H1 (cell line): ENCODE measurements at regions not wholly inside any gene's neighbourhood (a gene's known extent, or its start where the extent isn't known, plus 50 kb on each side); places are given as distances from the start of the nearest gene placed in this dataset.

Experiments
- CTCF ChIA-PET: fragments of 300-600 bp; sonication (Branson Sonifier 250); formaldehyde crosslinking; loops from one replicate; lab custom pipeline; 2021; ENCODE audit not compliant: partially characterized antibody; lab: Charles Lee
- POLR2A ChIA-PET: fragments of 300-600 bp; sonication (Branson Sonifier 250); formaldehyde crosslinking; loops from one replicate; lab custom pipeline; 2021; ENCODE audit warnings: inconsistent platforms; ENCODE audit not compliant: partially characterized antibody; lab: Charles Lee
- DNase-seq, 2 experiments: peaks; one replicate each; pipeline versions ENCODE4 v3.0.0 to v3.0.0-alpha.2; 2010 to 2022; ENCODE audit warnings: low spot score in 2 of 2, low read depth in 1 of 2, mixed read lengths in 1 of 2
- FAIRE-seq: peaks from 2 replicates; lab custom pipeline; 2011; peaks lifted over from hg19 to GRCh38; lab: Jason Lieb, UNC
- H2AFZ ChIP-seq: 2 replicates; pipeline ENCODE4 v1.8.1; 2012; ENCODE audit warnings: low read length, inconsistent platforms
- H2AK5ac ChIP-seq: 2 replicates; pipeline ENCODE4 v1.6.1; 2013; ENCODE audit warnings: low read depth, low read length
- H2BK120ac ChIP-seq: replicated peaks from 2 replicates; pipeline ENCODE3; 2013; ENCODE audit warnings: low read depth, low read length, inconsistent platforms
- H2BK12ac ChIP-seq: 2 replicates; pipeline ENCODE4 v1.6.1; 2013; ENCODE audit warnings: low read depth, low read length
- H2BK15ac ChIP-seq: 2 replicates; pipeline ENCODE4 v1.6.1; 2013; ENCODE audit warnings: low read length
- H2BK20ac ChIP-seq: 2 replicates; pipeline ENCODE4 v1.6.1; 2013; ENCODE audit warnings: low read length
- H2BK5ac ChIP-seq: 2 replicates; pipeline ENCODE4 v1.6.1; 2013; ENCODE audit warnings: low read depth, low read length
- H3K14ac ChIP-seq: 2 replicates; pipeline ENCODE4 v1.6.1; 2013; ENCODE audit warnings: inconsistent platforms; ENCODE audit not compliant: insufficient read length
- H3K18ac ChIP-seq: 2 replicates; pipeline ENCODE4 v1.6.1; 2013; ENCODE audit warnings: low read length; ENCODE audit errors: extremely low read depth
- H3K23ac ChIP-seq: 2 replicates; pipeline ENCODE4 v1.6.1; 2013; ENCODE audit warnings: inconsistent platforms; ENCODE audit not compliant: insufficient read length
- H3K23me2 ChIP-seq: 2 replicates; pipeline ENCODE4 v1.6.1; 2013; ENCODE audit warnings: low read depth, low read length
- H3K27ac ChIP-seq: 2 replicates; pipeline ENCODE4 v1.6.1; 2011; ENCODE audit warnings: low read depth, low read length, inconsistent platforms
- H3K27me3 ChIP-seq, 4 experiments: replicated peaks in 1 of 4; 1 replicate in 1 of 4; 2 replicates in 3 of 4; pipeline versions ENCODE4 v1.6.1 to v1.8.1; 2011 to 2013; ENCODE audit warnings: low read length in 3 of 4, mild to moderate bottlenecking in 3 of 4, inconsistent platforms in 2 of 4, mixed read lengths in 2 of 4, moderate library complexity in 1 of 4; ENCODE audit not compliant: control insufficient read depth in 3 of 4, insufficient read depth in 3 of 4; ENCODE audit errors: extremely low read depth in 1 of 4
- H3K36me3 ChIP-seq, 4 experiments: 2 replicates each; pipeline versions ENCODE4 v1.6.1 to v1.8.1; 2011 to 2013; ENCODE audit warnings: mild to moderate bottlenecking in 4 of 4, low read length in 3 of 4, moderate library complexity in 2 of 4, control low read depth in 1 of 4, inconsistent platforms in 1 of 4; ENCODE audit not compliant: insufficient read depth in 4 of 4, control insufficient read depth in 2 of 4
- H3K4ac ChIP-seq: replicated peaks from 2 replicates; pipeline ENCODE3; 2013; ENCODE audit warnings: low read length, low read depth, mixed read lengths, inconsistent platforms; ENCODE audit not compliant: insufficient read length
- H3K4me1 ChIP-seq, 4 experiments: replicated peaks in 1 of 4; 1 replicate in 1 of 4; 2 replicates in 3 of 4; pipeline versions ENCODE4 v1.6.1 to v1.8.1; 2011 to 2013; ENCODE audit warnings: low read length in 3 of 4, inconsistent platforms in 2 of 4, mixed read lengths in 1 of 4; ENCODE audit not compliant: insufficient read depth in 4 of 4, control insufficient read depth in 3 of 4
- H3K4me2 ChIP-seq, 2 experiments: 2 replicates each; pipeline versions ENCODE4 v1.6.1 to v1.8.1; 2011 to 2013; ENCODE audit warnings: low read depth in 2 of 2, low read length in 2 of 2, control low read depth in 1 of 2, inconsistent platforms in 1 of 2, mild to moderate bottlenecking in 1 of 2; ENCODE audit not compliant: insufficient read depth in 1 of 2
- H3K4me3 ChIP-seq, 4 experiments: fragments of 200-600, 300-600 bp in 1 of 4; sonication (generic), shearing (Covaris generic), sonication (Bioruptor Twin) in 1 of 4; 2 replicates each; pipeline versions ENCODE4 v1.5.1 to v1.8.1; 2011 to 2016; ENCODE audit warnings: low read length in 4 of 4, low read depth in 3 of 4, control low read depth in 2 of 4, inconsistent platforms in 2 of 4, mild to moderate bottlenecking in 2 of 4, mixed read lengths in 1 of 4, moderate library complexity in 1 of 4; ENCODE audit not compliant: insufficient read depth in 2 of 4; ENCODE audit errors: extremely low read depth in 1 of 4
- H3K56ac ChIP-seq: replicated peaks from 2 replicates; pipeline ENCODE3; 2013; ENCODE audit warnings: low read depth, mild to moderate bottlenecking, mixed read lengths, low read length, inconsistent platforms; ENCODE audit not compliant: insufficient read length
- H3K79me1 ChIP-seq: 2 replicates; pipeline ENCODE4 v1.6.1; 2013; ENCODE audit warnings: low read depth, low read length, control low read depth
- H3K79me2 ChIP-seq, 2 experiments: 2 replicates each; pipeline versions ENCODE4 v1.6.1 to v1.8.1; 2012 to 2013; ENCODE audit warnings: low read length in 2 of 2, mild to moderate bottlenecking in 2 of 2, inconsistent platforms in 1 of 2; ENCODE audit not compliant: insufficient read depth in 2 of 2, control insufficient read depth in 1 of 2
- H3K9ac ChIP-seq, 4 experiments: replicated peaks in 1 of 4; 1 replicate in 1 of 4; 2 replicates in 3 of 4; pipeline versions ENCODE4 v1.6.1 to v1.8.1; 2011 to 2013; ENCODE audit warnings: low read depth in 3 of 4, low read length in 3 of 4, control low read depth in 2 of 4, mild to moderate bottlenecking in 2 of 4, moderate library complexity in 2 of 4, inconsistent platforms in 1 of 4; ENCODE audit errors: extremely low read depth in 1 of 4
- H3K9me3 ChIP-seq, 2 experiments: 2 replicates each; pipeline versions ENCODE4 v1.6.1 to v1.8.1; 2012 to 2013; ENCODE audit warnings: mild to moderate bottlenecking in 2 of 2, moderate library complexity in 2 of 2, control low read depth in 1 of 2, inconsistent platforms in 1 of 2, low read depth in 1 of 2, low read length in 1 of 2, mixed read lengths in 1 of 2; ENCODE audit not compliant: insufficient read depth in 2 of 2
- H4K20me1 ChIP-seq, 2 experiments: replicated peaks in 1 of 2; 2 replicates each; pipeline versions ENCODE3 to v1.8.1; 2011 to 2013; ENCODE audit warnings: inconsistent platforms in 2 of 2, low read length in 2 of 2, mild to moderate bottlenecking in 1 of 2; ENCODE audit not compliant: insufficient read depth in 2 of 2, control insufficient read depth in 1 of 2
- H4K5ac ChIP-seq: 2 replicates; pipeline ENCODE4 v1.6.1; 2013; ENCODE audit warnings: low read length, low read depth, mixed read lengths, inconsistent platforms; ENCODE audit not compliant: insufficient read length
- H4K8ac ChIP-seq: 2 replicates; pipeline ENCODE4 v1.8.0; 2013; ENCODE audit warnings: mild to moderate bottlenecking, moderate library complexity, low read length, inconsistent platforms; ENCODE audit not compliant: insufficient read depth; ENCODE audit errors: extremely low read depth
- H4K91ac ChIP-seq: replicated peaks from 2 replicates; pipeline ENCODE3; 2013; ENCODE audit warnings: low read length, mixed read lengths, inconsistent platforms; ENCODE audit not compliant: insufficient read length
- CEBPB ChIP-seq: IDR thresholded peaks from 2 replicates; pipeline ENCODE4 v1.6.1; 2012; ENCODE audit warnings: low read depth, low read length
- GTF2F1 ChIP-seq: IDR thresholded peaks from 2 replicates; pipeline ENCODE4 v1.6.1; 2012; ENCODE audit warnings: low read depth, low read length, improper control_type of control experiment, borderline replicate concordance
- JUN ChIP-seq: IDR thresholded peaks from 2 replicates; pipeline ENCODE4 v1.6.1; 2011; ENCODE audit warnings: low read depth, mild to moderate bottlenecking, improper control_type of control experiment, low read length
- KDM5A ChIP-seq: fragments of 200-600 bp; IDR thresholded peaks from 2 replicates; pipeline ENCODE4 v1.7.1; 2012; ENCODE audit warnings: mild to moderate bottlenecking, low read length, inconsistent platforms, mixed read lengths
- POU5F1 ChIP-seq: IDR thresholded peaks from 2 replicates; pipeline ENCODE4 v1.6.1; 2011; ENCODE audit warnings: low read depth, mild to moderate bottlenecking, low read length, moderate library complexity
- RBBP5 ChIP-seq: IDR thresholded peaks from 2 replicates; pipeline ENCODE4 v1.7.1; 2012; ENCODE audit warnings: low read depth, mild to moderate bottlenecking, inconsistent platforms, low read length, moderate library complexity, borderline replicate concordance
- RNF2 ChIP-seq: fragments of 200-900, 300-1000 bp; sonication (generic); IDR thresholded peaks from 2 replicates; pipeline ENCODE4 v1.7.1; 2016; ENCODE audit warnings: borderline replicate concordance, low read depth, mild to moderate bottlenecking, antibody characterized with exemption, low read length; ENCODE audit not compliant: poor library complexity, severe bottlenecking; ENCODE audit errors: missing control alignments
- SIX5 ChIP-seq: IDR thresholded peaks from 2 replicates; pipeline ENCODE4 v1.6.1; 2011; ENCODE audit warnings: mild to moderate bottlenecking, low read depth, low read length
- TEAD4 ChIP-seq: IDR thresholded peaks from 2 replicates; pipeline ENCODE4 v1.6.1; 2012; ENCODE audit warnings: low read depth, low read length, inconsistent platforms, mixed read lengths
- YY1 ChIP-seq: IDR thresholded peaks from 2 replicates; pipeline ENCODE4 v1.6.1; 2011; ENCODE audit warnings: low read depth, mild to moderate bottlenecking, low read length
- WGBS, 2 experiments: shearing (Covaris generic) in 1 of 2; methylation state at CpG; one replicate each; pipeline versions ENCODE4 v1.1.6 to v1.1.7; 2013 to 2015; ENCODE audit warnings: low lambda C conversion rate in 2 of 2, mixed read lengths in 2 of 2, inconsistent platforms in 1 of 2, low coverage in 1 of 2, missing lambda C conversion rate in 1 of 2; ENCODE audit not compliant: insufficient replicate concordance in 2 of 2, insufficient coverage in 1 of 2, insufficient read length in 1 of 2; ENCODE audit errors: extremely low coverage in 1 of 2, missing lambda C conversion rate in 1 of 2; 5-methylcytosine and 5-hydroxymethylcytosine counted together
- TF ChIP-seq, protein P1 (sequence below), 3 experiments: IDR thresholded peaks; 1 replicate in 2 of 3; 2 replicates in 1 of 3; pipeline versions ENCODE4 v1.5.1 to v1.6.1; 2011; ENCODE audit warnings: low read length in 3 of 3, mild to moderate bottlenecking in 3 of 3, inconsistent platforms in 2 of 3, low read depth in 1 of 3, moderate library complexity in 1 of 3; ENCODE audit not compliant: insufficient read depth in 1 of 3; ENCODE audit errors: control extremely low read depth in 1 of 3

DNA sequence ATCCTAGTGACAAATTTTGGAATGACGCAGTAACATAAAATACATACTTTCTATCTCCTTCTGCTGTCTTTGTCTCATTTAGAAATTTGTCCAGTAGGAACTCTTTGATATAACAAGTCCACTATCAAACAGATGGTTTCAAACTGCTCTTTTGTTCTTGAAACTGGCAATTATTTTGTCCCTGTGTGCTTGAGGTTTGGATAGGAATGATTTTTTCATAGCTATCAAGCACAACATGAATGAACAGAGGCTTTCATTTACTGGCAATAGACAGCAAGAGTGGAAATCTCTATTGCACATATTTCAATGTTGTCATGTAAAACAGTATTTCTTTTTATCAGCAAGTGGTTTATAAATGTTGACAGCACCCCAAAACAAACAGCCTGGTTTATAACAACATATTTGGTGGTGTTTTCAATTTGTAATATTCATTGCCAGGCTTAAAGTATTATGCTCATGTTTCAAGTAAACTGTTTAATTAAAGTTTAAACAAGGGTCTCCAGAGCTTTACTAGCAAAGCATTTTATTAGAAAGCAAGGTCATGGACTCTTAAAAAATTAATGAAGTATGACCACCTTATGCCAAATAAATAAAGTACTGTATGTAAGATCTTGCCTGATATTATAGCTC lies 60.0 kb downstream of the TIGD2 start:
- Histone ChIP-seq H2BK5ac (no peak overlapping the region), H2AK5ac (no peak overlapping the region), H4K20me1 (no peaks in the 10 kb centered on the region), H3K36me3 (no peaks in the 10 kb centered on the region), H2BK20ac (no peak overlapping the region), H2BK120ac (no peak overlapping the region), H4K91ac (no peak overlapping the region), H2BK12ac (no peak overlapping the region), H3K23me2 (no peaks in the 10 kb centered on the region), H3K79me1 (no peaks in the 10 kb centered on the region), H3K56ac (no peak overlapping the region), H2BK15ac (no peak overlapping the region), H3K4me1 (peaks cover 0 to 4% (median 0%) of the 10 kb centered on the region in 4 experiments; a peak in 1 of 7 replicates), H3K9ac (no peak overlapping the region), H3K79me2 (no peaks in the 10 kb centered on the region), H3K4me3 (no peak overlapping the region), H3K18ac (no peak overlapping the region), H3K14ac (no peak overlapping the region), H3K9me3 (no peaks in the 10 kb centered on the region), H3K27me3 (no peaks in the 10 kb centered on the region), H4K5ac (no peak overlapping the region), H3K27ac (no peak overlapping the region), H2AFZ (no peak overlapping the region), H3K23ac (no peak overlapping the region), H4K8ac (no peak overlapping the region), H3K4ac (no peak overlapping the region), H3K4me2 (no peak overlapping the region)
- POLR2A ChIA-PET = no interaction called here
- FAIRE-seq (no peak), DNase-seq (no peak)
- CTCF ChIA-PET = interaction anchor here (0.9 to 2.4 kb wide), 3 partner anchors 9 to 89 kb away, joined by 3 to 11 read pairs (median 4); no protein-coding TSS in a partner anchor
- WGBS, 2 experiments = 95% methylated on average over 1 of the region's 1 CpG; no CpG with 5 or more reads in 1 of the 2 experiments
- no peak for TF ChIP-seq CEBPB
- no peak for TF ChIP-seq KDM5A
- no peak for TF ChIP-seq YY1
- no peak for TF ChIP-seq TEAD4
- no peak for TF ChIP-seq GTF2F1
- TF ChIP-seq RNF2 = no peak
- TF ChIP-seq JUN = no peak
- TF ChIP-seq, protein P1, sequence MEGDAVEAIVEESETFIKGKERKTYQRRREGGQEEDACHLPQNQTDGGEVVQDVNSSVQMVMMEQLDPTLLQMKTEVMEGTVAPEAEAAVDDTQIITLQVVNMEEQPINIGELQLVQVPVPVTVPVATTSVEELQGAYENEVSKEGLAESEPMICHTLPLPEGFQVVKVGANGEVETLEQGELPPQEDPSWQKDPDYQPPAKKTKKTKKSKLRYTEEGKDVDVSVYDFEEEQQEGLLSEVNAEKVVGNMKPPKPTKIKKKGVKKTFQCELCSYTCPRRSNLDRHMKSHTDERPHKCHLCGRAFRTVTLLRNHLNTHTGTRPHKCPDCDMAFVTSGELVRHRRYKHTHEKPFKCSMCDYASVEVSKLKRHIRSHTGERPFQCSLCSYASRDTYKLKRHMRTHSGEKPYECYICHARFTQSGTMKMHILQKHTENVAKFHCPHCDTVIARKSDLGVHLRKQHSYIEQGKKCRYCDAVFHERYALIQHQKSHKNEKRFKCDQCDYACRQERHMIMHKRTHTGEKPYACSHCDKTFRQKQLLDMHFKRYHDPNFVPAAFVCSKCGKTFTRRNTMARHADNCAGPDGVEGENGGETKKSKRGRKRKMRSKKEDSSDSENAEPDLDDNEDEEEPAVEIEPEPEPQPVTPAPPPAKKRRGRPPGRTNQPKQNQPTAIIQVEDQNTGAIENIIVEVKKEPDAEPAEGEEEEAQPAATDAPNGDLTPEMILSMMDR (IDR thresholded peaks at IDR 0.05; ENCODE audit: control extremely low read depth in 1 of 3, insufficient read depth in 1 of 3, low read depth in 1 of 3, low read length in 3 of 3) = no peak
- no peak for TF ChIP-seq SIX5
- no peak for TF ChIP-seq POU5F1
- no peak for TF ChIP-seq RBBP5
